Activated T-cell treated with anti-CD3 and anti-CD28 coated beads, Interleukin-2, amount 50 U/mL, for 24 hours (primary cell): ENCODE measurements at regions not wholly inside any gene's neighbourhood (a gene's known extent, or its start where the extent isn't known, plus 50 kb on each side); places are given as distances from the start of the nearest gene placed in this dataset.
"Not testable (repeated sequence)": the region's sequence is repeated elsewhere in the genome, so short reads cannot be mapped to it uniquely, and the experiment has no call there.

Experiments used
- DNase-seq: peaks from one replicate; pipeline ENCODE4 v3.0.0-alpha.2; 2020
- H3K27ac Mint-ChIP-seq: 2 replicates; pipeline ENCODE4 v1.8.0; 2020; ENCODE audit warnings: mild to moderate bottlenecking, mixed read lengths
- H3K27me3 Mint-ChIP-seq: 2 replicates; pipeline ENCODE4 v1.8.0; 2020; ENCODE audit warnings: mixed read lengths
- H3K36me3 Mint-ChIP-seq: 2 replicates; pipeline ENCODE4 v1.8.0; 2020; ENCODE audit warnings: low read depth, mixed read lengths
- H3K4me1 Mint-ChIP-seq: 2 replicates; pipeline ENCODE4 v1.8.0; 2020; ENCODE audit warnings: low read depth, mixed read lengths
- H3K4me3 Mint-ChIP-seq: 2 replicates; pipeline ENCODE4 v1.8.0; 2020; ENCODE audit warnings: mild to moderate bottlenecking, moderate library complexity, mixed read lengths
- H3K9me3 Mint-ChIP-seq: 2 replicates; pipeline ENCODE4 v1.8.0; 2020; ENCODE audit warnings: mixed read lengths

GRCh38 chr12:84497819-84498218 is 414.8 kb downstream of the SLC6A15 start:
- Mint-ChIP-seq H3K4me3 (no peak overlapping the region), H3K9me3 (no peaks in the 10 kb centered on the region), H3K27ac (no peak overlapping the region), H3K36me3 (no peaks in the 10 kb centered on the region), H3K27me3 (no peaks in the 10 kb centered on the region), H3K4me1 (no peaks in the 10 kb centered on the region)
- DNase-seq = no peak

- Mint-ChIP-seq H3K27ac (no peak overlapping the region), H3K9me3 (no peaks in the 10 kb centered on the region), H3K4me1 (no peaks in the 10 kb centered on the region), H3K4me3 (no peak overlapping the region), H3K27me3 (no peaks in the 10 kb centered on the region), H3K36me3 (no peaks in the 10 kb centered on the region)
- no peak for DNase-seq
These were observed 416.9 kb downstream of the SLC6A15 start for GRCh38 chr12:84495711-84496110.

GRCh38 chr12:84492351-84492883 is 420.2 kb downstream of the SLC6A15 start:
- Mint-ChIP-seq H3K36me3 (no peaks in the 10 kb centered on the region), H3K4me3 (no peak overlapping the region), H3K4me1 (no peaks in the 10 kb centered on the region), H3K27me3 (no peaks in the 10 kb centered on the region), H3K27ac (no peak overlapping the region), H3K9me3 (no peaks in the 10 kb centered on the region)
- no peak for DNase-seq

- H3K27ac Mint-ChIP-seq = no peak overlapping the region
- no peaks in the 10 kb centered on the region for H3K27me3 Mint-ChIP-seq
- H3K4me3 Mint-ChIP-seq = no peak overlapping the region
- no peaks in the 10 kb centered on the region for H3K36me3 Mint-ChIP-seq
- DNase-seq = no peak
- H3K9me3 Mint-ChIP-seq = peaks cover 2% of the 10 kb centered on the region
- H3K4me1 Mint-ChIP-seq = no peaks in the 10 kb centered on the region
These were observed 427.8 kb downstream of the SLC6A15 start for GRCh38 chr12:84484798-84485197.

GRCh38 chr12:84480803-84481202 is 431.8 kb downstream of the SLC6A15 start:
- Mint-ChIP-seq H3K4me3 (no peak overlapping the region), H3K27ac (no peak overlapping the region), H3K4me1 (no peaks in the 10 kb centered on the region), H3K9me3 (peaks cover 2% of the 10 kb centered on the region), H3K27me3 (no peaks in the 10 kb centered on the region), H3K36me3 (no peaks in the 10 kb centered on the region)
- DNase-seq = no peak

- H3K27me3 Mint-ChIP-seq = no peaks in the 10 kb centered on the region
- no peaks in the 10 kb centered on the region for H3K4me1 Mint-ChIP-seq
- no peaks in the 10 kb centered on the region for H3K36me3 Mint-ChIP-seq
- no peak for DNase-seq
- H3K9me3 Mint-ChIP-seq = peaks cover 5% of the 10 kb centered on the region
- no peak overlapping the region for H3K4me3 Mint-ChIP-seq
- H3K27ac Mint-ChIP-seq = no peak overlapping the region
These were observed 442.2 kb downstream of the SLC6A15 start for GRCh38 chr12:84470361-84470760.

- Mint-ChIP-seq H3K27ac (no peak overlapping the region), H3K36me3 (no peaks in the 10 kb centered on the region), H3K4me1 (no peaks in the 10 kb centered on the region), H3K27me3 (no peaks in the 10 kb centered on the region), H3K9me3 (peaks cover 2% of the 10 kb centered on the region), H3K4me3 (no peak overlapping the region)
- no peak for DNase-seq
These were observed 448.0 kb downstream of the SLC6A15 start for GRCh38 chr12:84464616-84465015.

- Mint-ChIP-seq H3K4me1 (no peaks in the 10 kb centered on the region), H3K36me3 (no peaks in the 10 kb centered on the region), H3K27ac (no peak overlapping the region), H3K4me3 (no peak overlapping the region), H3K9me3 (peaks cover 2% of the 10 kb centered on the region), H3K27me3 (no peaks in the 10 kb centered on the region)
- DNase-seq = no peak
These were observed 448.7 kb downstream of the SLC6A15 start for GRCh38 chr12:84463741-84464495.

GRCh38 chr12:84455598-84455997 is 457.0 kb downstream of the SLC6A15 start:
- Mint-ChIP-seq H3K9me3 (peaks cover 3% of the 10 kb centered on the region), H3K36me3 (no peaks in the 10 kb centered on the region), H3K4me3 (no peak overlapping the region), H3K4me1 (no peaks in the 10 kb centered on the region), H3K27me3 (no peaks in the 10 kb centered on the region), H3K27ac (no peak overlapping the region)
- DNase-seq = no peak

GRCh38 chr12:84446478-84446877 is 466.1 kb downstream of the SLC6A15 start:
- not testable (repeated sequence) for H3K9me3 Mint-ChIP-seq, H3K27me3 Mint-ChIP-seq, H3K36me3 Mint-ChIP-seq, H3K27ac Mint-ChIP-seq, H3K4me1 Mint-ChIP-seq, H3K4me3 Mint-ChIP-seq, DNase-seq

GRCh38 chr12:84436134-84436533 is 476.5 kb downstream of the SLC6A15 start:
- no peak overlapping the region for H3K27ac Mint-ChIP-seq
- DNase-seq = no peak
- no peaks in the 10 kb centered on the region for H3K36me3 Mint-ChIP-seq
- H3K9me3 Mint-ChIP-seq = no peaks in the 10 kb centered on the region
- H3K4me3 Mint-ChIP-seq = no peak overlapping the region
- no peaks in the 10 kb centered on the region for H3K4me1 Mint-ChIP-seq
- no peaks in the 10 kb centered on the region for H3K27me3 Mint-ChIP-seq

GRCh38 chr12:84435682-84436081 is 476.9 kb downstream of the SLC6A15 start:
- H3K9me3 Mint-ChIP-seq = no peaks in the 10 kb centered on the region
- no peaks in the 10 kb centered on the region for H3K36me3 Mint-ChIP-seq
- H3K27ac Mint-ChIP-seq = no peak overlapping the region
- no peaks in the 10 kb centered on the region for H3K4me1 Mint-ChIP-seq
- DNase-seq = no peak
- H3K4me3 Mint-ChIP-seq = no peak overlapping the region
- H3K27me3 Mint-ChIP-seq = no peaks in the 10 kb centered on the region

GRCh38 chr12:84422340-84422739 is 490.3 kb downstream of the SLC6A15 start:
- no peak overlapping the region for H3K27ac Mint-ChIP-seq
- no peak for DNase-seq
- no peak overlapping the region for H3K4me3 Mint-ChIP-seq
- H3K9me3 Mint-ChIP-seq = peaks cover 4% of the 10 kb centered on the region
- H3K4me1 Mint-ChIP-seq = no peaks in the 10 kb centered on the region
- H3K36me3 Mint-ChIP-seq = no peaks in the 10 kb centered on the region
- no peaks in the 10 kb centered on the region for H3K27me3 Mint-ChIP-seq

- Mint-ChIP-seq H3K4me1 (no peaks in the 10 kb centered on the region), H3K36me3 (no peaks in the 10 kb centered on the region), H3K27me3 (no peaks in the 10 kb centered on the region), H3K4me3 (no peak overlapping the region), H3K9me3 (peaks cover 4% of the 10 kb centered on the region), H3K27ac (no peak overlapping the region)
- no peak for DNase-seq
These were observed 491.5 kb downstream of the SLC6A15 start for GRCh38 chr12:84421103-84421502.

- H3K27me3 Mint-ChIP-seq = no peaks in the 10 kb centered on the region
- H3K36me3 Mint-ChIP-seq = no peaks in the 10 kb centered on the region
These were observed 496.0 kb downstream of the SLC6A15 start for GRCh38 chr12:84416626-84417025.

More at GRCh38 chr12:84416626-84417025, 496.0 kb downstream of the SLC6A15 start:
- H3K4me3 Mint-ChIP-seq = no peak overlapping the region
- no peak overlapping the region for H3K27ac Mint-ChIP-seq
- DNase-seq = no peak
- H3K4me1 Mint-ChIP-seq = no peaks in the 10 kb centered on the region
- H3K9me3 Mint-ChIP-seq = peaks cover 4% of the 10 kb centered on the region
